NB4 (cell line): ENCODE measurements at regions not wholly inside any gene's neighbourhood (a gene's known extent, or its start where the extent isn't known, plus 50 kb on each side); places are given as distances from the start of the nearest gene placed in this dataset.

Source experiments
- POLR2A ChIP-seq: IDR thresholded peaks from 2 replicates; pipeline ENCODE4 v1.6.1; 2011; ENCODE audit warnings: mild to moderate bottlenecking; ENCODE audit not compliant: insufficient read length; ENCODE audit errors: extremely low read depth
- TF ChIP-seq, protein P1 (sequence below): IDR thresholded peaks from one replicate; pipeline ENCODE4 v1.5.1; 2012; ENCODE audit warnings: low read depth, low read length
- TF ChIP-seq, protein P2 (sequence below): IDR thresholded peaks from 2 replicates; pipeline ENCODE4 v1.6.1; 2011; ENCODE audit warnings: low read depth, low read length

DNA sequence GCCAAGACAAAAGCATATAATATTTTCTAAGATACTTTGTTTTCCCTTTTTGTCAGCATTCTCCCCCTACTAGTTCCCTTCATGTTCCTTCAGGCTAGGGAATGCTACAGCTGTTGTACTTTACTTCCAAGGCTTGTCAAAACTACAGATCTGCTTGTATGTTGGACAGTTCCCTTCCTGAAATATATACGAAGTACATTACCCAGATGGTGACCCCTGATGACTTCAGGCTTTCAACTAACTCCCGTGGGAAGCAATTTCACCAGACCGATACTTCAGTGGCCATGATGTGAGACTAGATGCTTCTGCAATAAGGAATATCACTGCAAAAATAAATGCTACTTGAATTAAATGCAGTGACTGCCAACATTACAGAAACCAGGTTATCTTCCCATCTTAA, 332.8 kb downstream of the SH2D1A start:
- TF ChIP-seq, protein P1, sequence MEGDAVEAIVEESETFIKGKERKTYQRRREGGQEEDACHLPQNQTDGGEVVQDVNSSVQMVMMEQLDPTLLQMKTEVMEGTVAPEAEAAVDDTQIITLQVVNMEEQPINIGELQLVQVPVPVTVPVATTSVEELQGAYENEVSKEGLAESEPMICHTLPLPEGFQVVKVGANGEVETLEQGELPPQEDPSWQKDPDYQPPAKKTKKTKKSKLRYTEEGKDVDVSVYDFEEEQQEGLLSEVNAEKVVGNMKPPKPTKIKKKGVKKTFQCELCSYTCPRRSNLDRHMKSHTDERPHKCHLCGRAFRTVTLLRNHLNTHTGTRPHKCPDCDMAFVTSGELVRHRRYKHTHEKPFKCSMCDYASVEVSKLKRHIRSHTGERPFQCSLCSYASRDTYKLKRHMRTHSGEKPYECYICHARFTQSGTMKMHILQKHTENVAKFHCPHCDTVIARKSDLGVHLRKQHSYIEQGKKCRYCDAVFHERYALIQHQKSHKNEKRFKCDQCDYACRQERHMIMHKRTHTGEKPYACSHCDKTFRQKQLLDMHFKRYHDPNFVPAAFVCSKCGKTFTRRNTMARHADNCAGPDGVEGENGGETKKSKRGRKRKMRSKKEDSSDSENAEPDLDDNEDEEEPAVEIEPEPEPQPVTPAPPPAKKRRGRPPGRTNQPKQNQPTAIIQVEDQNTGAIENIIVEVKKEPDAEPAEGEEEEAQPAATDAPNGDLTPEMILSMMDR: no peak
- TF ChIP-seq, protein P2, sequence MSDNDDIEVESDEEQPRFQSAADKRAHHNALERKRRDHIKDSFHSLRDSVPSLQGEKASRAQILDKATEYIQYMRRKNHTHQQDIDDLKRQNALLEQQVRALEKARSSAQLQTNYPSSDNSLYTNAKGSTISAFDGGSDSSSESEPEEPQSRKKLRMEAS: no peak
- TF ChIP-seq POLR2A: no peak
